Brain microvascular endothelial cell (primary cell): ENCODE measurements at regions not wholly inside any gene's neighbourhood (a gene's known extent, or its start where the extent isn't known, plus 50 kb on each side); places are given as distances from the start of the nearest gene placed in this dataset.

ENCODE experiments used
- DNase-seq: peaks from one replicate; pipeline ENCODE4 v3.0.0-alpha.2; 2020
- H3K27ac ChIP-seq: fragments of 250-450 bp; sonication (Bioruptor Pico); 2 replicates; pipeline ENCODE4 v1.5.1; 2020; ENCODE audit warnings: mild to moderate bottlenecking, moderate library complexity
- H3K27me3 ChIP-seq: fragments of 250-450 bp; sonication (Bioruptor Pico); replicated peaks from 2 replicates; pipeline ENCODE4 v1.5.1; 2020; ENCODE audit warnings: mild to moderate bottlenecking
- H3K36me3 ChIP-seq: fragments of 250-450 bp; sonication (Bioruptor Pico); replicated peaks from 2 replicates; pipeline ENCODE4 v1.5.1; 2020; ENCODE audit warnings: mild to moderate bottlenecking
- H3K4me3 ChIP-seq: 2 replicates; pipeline ENCODE4 v1.5.1; 2011; ENCODE audit warnings: low read depth, mild to moderate bottlenecking, control low read depth, low read length, moderate library complexity
- in situ Hi-C: cut with HindIII; loops from 2 replicates; pipeline ENCODE4 v1.10.0; 2017; ENCODE audit warnings: low sequenced_read_pairs, low pct_ligation_motif_present
- TF ChIP-seq, protein P1 (sequence below): IDR thresholded peaks from 2 replicates; pipeline ENCODE4 v1.5.1; 2011; ENCODE audit warnings: low read depth, mild to moderate bottlenecking, moderate library complexity, low read length, control low read depth, inconsistent platforms; ENCODE audit errors: missing control alignments

DNA sequence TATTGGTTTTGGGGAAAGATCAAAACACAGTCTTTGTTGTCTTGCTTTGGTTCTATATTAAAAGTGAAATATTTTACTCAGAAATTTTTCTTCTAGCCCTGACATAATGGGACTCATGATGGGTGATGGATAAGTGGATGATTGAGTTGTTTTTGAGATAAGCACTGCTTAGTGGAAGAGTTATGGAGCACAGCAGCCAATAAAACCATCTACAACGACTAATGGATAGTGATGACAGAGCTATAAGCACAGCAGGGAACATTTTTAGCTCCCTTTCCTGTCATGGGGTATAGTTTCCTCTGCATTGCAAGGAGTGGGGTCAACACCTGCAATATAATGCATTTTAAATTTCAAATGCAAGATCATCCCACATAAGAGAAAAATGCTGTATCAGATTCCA, 812.4 kb downstream of the STPG2 start:
- no peaks in the 10 kb centered on the region for H3K36me3 ChIP-seq
- in situ Hi-C loops, result no loop called here
- no peaks in the 10 kb centered on the region for H3K27me3 ChIP-seq
- no peak overlapping the region for H3K27ac ChIP-seq
- no peak overlapping the region for H3K4me3 ChIP-seq
- TF ChIP-seq, protein P1, sequence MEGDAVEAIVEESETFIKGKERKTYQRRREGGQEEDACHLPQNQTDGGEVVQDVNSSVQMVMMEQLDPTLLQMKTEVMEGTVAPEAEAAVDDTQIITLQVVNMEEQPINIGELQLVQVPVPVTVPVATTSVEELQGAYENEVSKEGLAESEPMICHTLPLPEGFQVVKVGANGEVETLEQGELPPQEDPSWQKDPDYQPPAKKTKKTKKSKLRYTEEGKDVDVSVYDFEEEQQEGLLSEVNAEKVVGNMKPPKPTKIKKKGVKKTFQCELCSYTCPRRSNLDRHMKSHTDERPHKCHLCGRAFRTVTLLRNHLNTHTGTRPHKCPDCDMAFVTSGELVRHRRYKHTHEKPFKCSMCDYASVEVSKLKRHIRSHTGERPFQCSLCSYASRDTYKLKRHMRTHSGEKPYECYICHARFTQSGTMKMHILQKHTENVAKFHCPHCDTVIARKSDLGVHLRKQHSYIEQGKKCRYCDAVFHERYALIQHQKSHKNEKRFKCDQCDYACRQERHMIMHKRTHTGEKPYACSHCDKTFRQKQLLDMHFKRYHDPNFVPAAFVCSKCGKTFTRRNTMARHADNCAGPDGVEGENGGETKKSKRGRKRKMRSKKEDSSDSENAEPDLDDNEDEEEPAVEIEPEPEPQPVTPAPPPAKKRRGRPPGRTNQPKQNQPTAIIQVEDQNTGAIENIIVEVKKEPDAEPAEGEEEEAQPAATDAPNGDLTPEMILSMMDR, result no peak
- no peak for DNase-seq

DNA sequence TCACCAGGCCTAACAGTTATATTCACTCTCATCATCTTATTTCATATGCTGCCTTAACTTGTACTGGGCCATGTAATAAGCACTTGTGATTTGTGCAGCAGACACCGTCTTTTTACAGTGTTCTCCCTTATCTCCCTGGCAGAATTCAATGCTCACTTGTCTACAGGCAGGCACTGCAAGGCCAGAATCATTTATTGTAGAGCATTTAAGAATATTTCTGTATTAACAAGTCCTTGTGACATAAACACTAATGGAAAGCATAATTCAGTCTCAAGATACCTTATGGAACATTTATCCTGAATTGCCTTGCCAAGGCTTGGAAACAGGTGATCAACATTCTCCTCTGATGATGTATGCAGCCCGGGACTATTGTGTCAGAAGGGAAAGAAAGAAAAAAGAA, 808.9 kb downstream of the STPG2 start:
- in situ Hi-C loops, result no loop called here
- Histone ChIP-seq H3K27me3 (no peaks in the 10 kb centered on the region), H3K36me3 (no peaks in the 10 kb centered on the region), H3K4me3 (no peak overlapping the region), H3K27ac (no peak overlapping the region)
- TF ChIP-seq, protein P1, result no peak
- no peak for DNase-seq

DNA sequence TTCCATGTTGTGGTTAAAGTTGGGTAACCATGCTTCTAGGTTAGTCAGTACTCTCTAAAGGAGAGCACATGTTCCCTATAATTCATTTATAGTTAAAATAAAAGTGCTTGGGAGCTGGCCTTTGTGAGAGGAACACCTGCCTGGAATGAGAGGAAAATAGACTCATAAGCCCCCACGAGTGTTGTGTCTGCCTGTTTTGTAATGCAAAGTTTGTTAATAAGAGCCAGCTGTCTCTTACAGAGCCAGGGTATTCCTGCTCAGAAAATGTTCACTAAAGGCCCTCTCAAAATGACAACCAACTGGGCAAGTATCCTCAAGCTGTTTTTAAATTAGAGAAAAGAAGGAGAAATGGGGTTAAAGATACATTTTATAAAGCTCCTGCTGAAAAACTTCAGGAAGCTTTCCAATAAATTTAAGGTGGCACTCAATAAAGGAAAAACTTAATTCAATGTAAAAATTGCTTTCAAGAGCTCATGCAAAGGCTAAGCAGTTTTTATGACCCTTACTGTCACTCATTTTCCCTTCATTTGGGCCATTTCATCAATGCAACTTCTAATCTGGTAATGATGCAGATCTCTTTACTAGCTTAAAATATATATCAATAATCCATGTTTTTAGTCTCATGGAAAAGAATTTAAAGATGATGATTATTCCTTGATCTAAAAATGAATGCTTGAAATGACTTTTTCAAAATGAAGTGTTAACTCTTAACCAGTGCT, 793.6 kb downstream of the STPG2 start:
- Histone ChIP-seq H3K27me3 (no peaks in the 10 kb centered on the region), H3K36me3 (no peaks in the 10 kb centered on the region), H3K27ac (no peak overlapping the region), H3K4me3 (no peak overlapping the region)
- no peak for DNase-seq
- in situ Hi-C loops, result no loop called here
- TF ChIP-seq, protein P1, result no peak

DNA sequence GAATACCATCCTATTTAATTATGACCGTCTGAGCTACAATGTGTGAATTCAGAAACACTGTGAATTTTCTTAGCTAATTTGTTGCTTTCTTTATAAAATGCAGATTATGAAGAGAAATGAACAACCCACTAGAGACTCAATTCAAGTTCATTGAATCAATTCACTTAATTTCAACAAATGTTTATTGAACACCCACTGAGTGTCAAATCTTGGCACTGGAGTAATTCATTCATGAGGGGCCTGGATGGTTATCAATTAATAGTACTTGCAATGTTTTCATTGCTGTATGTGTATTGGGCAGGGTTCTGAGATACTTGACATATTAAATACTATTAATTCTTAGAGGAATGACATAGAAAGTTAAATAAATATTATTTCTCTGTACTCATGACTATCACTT, 789.4 kb downstream of the STPG2 start:
- Histone ChIP-seq H3K27ac (no peak overlapping the region), H3K27me3 (no peaks in the 10 kb centered on the region), H3K36me3 (no peaks in the 10 kb centered on the region), H3K4me3 (no peak overlapping the region)
- DNase-seq, result no peak
- TF ChIP-seq, protein P1, result no peak
- in situ Hi-C loops, result no loop called here

DNA sequence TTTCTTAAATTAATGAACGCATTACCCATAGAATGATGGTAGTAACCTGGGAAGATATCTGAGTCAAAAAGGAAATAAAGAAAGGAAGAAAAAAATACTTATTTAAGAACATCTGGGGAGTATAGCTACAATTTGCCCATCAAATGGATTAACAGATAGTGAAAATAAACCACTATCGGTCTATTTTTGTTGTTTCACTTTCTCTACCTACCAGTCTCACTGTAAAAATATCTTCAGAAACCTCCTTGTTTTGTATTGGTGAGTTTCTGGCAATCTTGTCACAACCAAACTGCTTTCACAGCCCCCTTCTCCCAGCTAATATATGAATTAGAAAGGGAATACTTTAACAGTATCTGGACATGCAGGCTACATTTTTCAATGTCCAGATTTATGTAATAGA, 783.5 kb downstream of the STPG2 start:
- no peak for DNase-seq
- Histone ChIP-seq H3K4me3 (no peak overlapping the region), H3K36me3 (no peaks in the 10 kb centered on the region), H3K27me3 (no peaks in the 10 kb centered on the region), H3K27ac (no peak overlapping the region)
- in situ Hi-C loops, result no loop called here
- TF ChIP-seq, protein P1, result no peak

DNA sequence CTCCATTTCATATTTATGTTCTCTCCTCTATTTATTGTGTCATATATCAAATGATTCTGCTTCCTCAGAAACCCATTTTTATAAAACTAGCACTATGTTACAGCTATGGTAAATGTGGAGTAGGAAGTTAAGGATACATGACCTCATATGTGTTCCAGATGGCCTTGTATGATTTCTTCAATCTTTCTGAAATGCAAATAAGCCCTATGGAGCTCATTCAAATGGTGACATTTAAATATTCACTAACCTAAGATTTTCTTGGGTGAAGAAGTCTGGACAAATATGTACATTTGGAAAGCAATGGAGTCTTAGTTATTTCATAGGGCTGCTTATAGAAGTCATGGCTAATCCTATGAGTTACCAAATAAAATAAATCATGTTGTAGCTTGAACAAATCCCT, 782.5 kb downstream of the STPG2 start:
- Histone ChIP-seq H3K4me3 (no peak overlapping the region), H3K27ac (no peak overlapping the region), H3K36me3 (no peaks in the 10 kb centered on the region), H3K27me3 (no peaks in the 10 kb centered on the region)
- in situ Hi-C loops, result no loop called here
- TF ChIP-seq, protein P1, result no peak
- no peak for DNase-seq
